K562 (cell line): ENCODE measurements at regions not wholly inside any gene's neighbourhood (a gene's known extent, or its start where the extent isn't known, plus 50 kb on each side); places are given as distances from the start of the nearest gene placed in this dataset.
A peak's percentile ranks its signal among the peaks of the same experiment; 100 is the strongest.

Experiments
- ATAC-seq: fragments of 200-7000 bp; cut with Tn5 transposase; 3 replicates; pipeline ENCODE4 v1.9.1; 2020; ENCODE audit warnings: moderate library complexity
- BruUV-seq: library from RNA; stranded (reverse); fragments of 400-500 nt; replicated peaks from 2 replicates; lab custom pipeline; 2021; lab: Mats Ljungman, UMichigan
- CTCF ChIA-PET: fragments of 300-600 bp; formaldehyde crosslinking; extraction: SDS; loops from one replicate; lab custom pipeline; 2021; ENCODE audit warnings: low intra/inter-chr PET ratio; lab: Yijun Ruan, JAX
- POLR2A ChIA-PET: fragments of 300-600, 350-650 bp; sonication (Branson Sonifier 250); formaldehyde crosslinking; extraction: SDS; loops from one replicate; lab custom pipeline; 2021; ENCODE audit warnings: antibody characterized with exemption, inconsistent platforms; lab: Yijun Ruan, JAX
- DNase-seq, 4 experiments: peaks; one replicate each; pipeline versions ENCODE4 v3.0.0 to v3.0.0-alpha.2; 2011 to 2018; ENCODE audit warnings: low spot score in 3 of 4, mixed read lengths in 3 of 4; ENCODE audit errors: extremely low read depth in 1 of 4
- FAIRE-seq: peaks from 2 replicates; lab custom pipeline; 2011; peaks lifted over from hg19 to GRCh38; lab: Jason Lieb, UNC
- H2AFZ ChIP-seq: 2 replicates; pipeline ENCODE4 v1.6.0; 2011; ENCODE audit warnings: low read depth, low read length, control low read depth, inconsistent platforms
- H3K27ac ChIP-seq: fragments of 200-600 bp; 3 replicates; pipeline ENCODE4 v1.8.0; 2011; ENCODE audit warnings: low read depth, mild to moderate bottlenecking, control low read depth, inconsistent platforms, low read length, moderate library complexity, mixed read lengths; ENCODE audit errors: extremely low read depth
- H3K27me3 ChIP-seq, 2 experiments: fragments of 300-600 bp in 1 of 2; 2 replicates in 1 of 2; 3 replicates in 1 of 2; pipeline versions ENCODE4 v1.6.0 to v1.8.0; 2011; ENCODE audit warnings: inconsistent platforms in 2 of 2, low read length in 2 of 2, mild to moderate bottlenecking in 1 of 2, mixed read lengths in 1 of 2, moderate library complexity in 1 of 2; ENCODE audit not compliant: control insufficient read depth in 2 of 2, insufficient read depth in 2 of 2
- H3K36me3 ChIP-seq: fragments of 300-600 bp; 3 replicates; pipeline ENCODE4 v1.8.0; 2011; ENCODE audit warnings: mild to moderate bottlenecking, low read length, inconsistent platforms; ENCODE audit not compliant: control insufficient read depth, insufficient read depth
- H3K4me1 ChIP-seq, 2 experiments: fragments of 200-600 bp in 1 of 2; replicated peaks in 1 of 2; 2 replicates in 1 of 2; 3 replicates in 1 of 2; pipeline versions ENCODE4 v1.5.1 to v1.8.0; 2011; ENCODE audit warnings: inconsistent platforms in 2 of 2, low read length in 2 of 2, mild to moderate bottlenecking in 1 of 2, mixed read lengths in 1 of 2, moderate library complexity in 1 of 2; ENCODE audit not compliant: control insufficient read depth in 2 of 2, insufficient read depth in 2 of 2
- H3K4me2 ChIP-seq: 2 replicates; pipeline ENCODE4 v1.6.1; 2011; ENCODE audit warnings: low read length, control low read depth, inconsistent platforms, mixed read lengths; ENCODE audit not compliant: insufficient read depth
- H3K4me3 ChIP-seq: fragments of 200-600 bp; sonication (generic), shearing (Covaris generic); 2 replicates; pipeline ENCODE4 v1.5.1; 2016; ENCODE audit warnings: control low read depth, inconsistent platforms
- H3K79me2 ChIP-seq: fragments of 200-600 bp; 3 replicates; pipeline ENCODE4 v1.8.0; 2011; ENCODE audit warnings: low read length, inconsistent platforms; ENCODE audit not compliant: control insufficient read depth, insufficient read depth
- H3K9ac ChIP-seq, 2 experiments: 2 replicates each; pipeline versions ENCODE4 v1.6.0 to v1.6.1; 2011; ENCODE audit warnings: low read depth in 2 of 2, low read length in 2 of 2, control low read depth in 1 of 2, inconsistent platforms in 1 of 2, mild to moderate bottlenecking in 1 of 2, mixed read lengths in 1 of 2; ENCODE audit not compliant: insufficient read depth in 1 of 2
- H3K9me1 ChIP-seq: one replicate; pipeline ENCODE4 v1.6.0; 2011; ENCODE audit warnings: inconsistent platforms, mild to moderate bottlenecking, low read length, moderate library complexity; ENCODE audit not compliant: control insufficient read depth, insufficient read depth
- H3K9me3 ChIP-seq: replicated peaks from 2 replicates; pipeline ENCODE4 v1.5.1; 2011; ENCODE audit warnings: low read depth, low read length, inconsistent platforms; ENCODE audit not compliant: control insufficient read depth, insufficient read depth
- H4K20me1 ChIP-seq: replicated peaks from 2 replicates; pipeline ENCODE4 v1.6.1; 2011; ENCODE audit warnings: low read length, inconsistent platforms, mixed read lengths; ENCODE audit not compliant: control insufficient read depth, insufficient read depth
- ARID1B ChIP-seq: fragments of 450-650 bp; IDR thresholded peaks from 2 replicates; pipeline ENCODE4 v1.6.1; 2016; ENCODE audit warnings: antibody characterized with exemption, mild to moderate bottlenecking, inconsistent platforms
- FOXK2 ChIP-seq, 2 experiments: fragments of 450-650 bp; IDR thresholded peaks in 1 of 2; conservative IDR thresholded peaks in 1 of 2; 2 replicates each; pipeline ENCODE4 v1.6.1; 2016; ENCODE audit warnings: low read depth in 2 of 2, mild to moderate bottlenecking in 1 of 2
- IFI16 ChIP-seq: fragments of 250-450 bp; sonication (Bioruptor Pico); IDR thresholded peaks from 2 replicates; pipeline ENCODE4 v2.1.2; 2022; ENCODE audit warnings: mild to moderate bottlenecking, inconsistent platforms
- PKNOX1 ChIP-seq: fragments of 450-650 bp; IDR thresholded peaks from 2 replicates; pipeline ENCODE4 v1.6.1; 2016
- RBM22 ChIP-seq: fragments of 200-400 bp; formaldehyde crosslinking; IDR thresholded peaks from 2 replicates; pipeline ENCODE4 v1.6.1; 2018; ENCODE audit warnings: low read length, low read depth; ENCODE audit not compliant: poor library complexity, severe bottlenecking
- SPI1 ChIP-seq: IDR thresholded peaks from 2 replicates; pipeline ENCODE4 v1.6.1; 2011; ENCODE audit warnings: low read depth, low read length, control low read depth, borderline replicate concordance
- SRSF1 ChIP-seq: fragments of 200-400 bp; formaldehyde crosslinking; IDR thresholded peaks from 2 replicates; pipeline ENCODE4 v1.6.1; 2017; ENCODE audit warnings: mild to moderate bottlenecking, low read depth, low read length, moderate library complexity
- THAP12 ChIP-seq: fragments of 250-450 bp; sonication (Bioruptor Pico); IDR thresholded peaks from 2 replicates; pipeline ENCODE4 v1.9.0; 2021; ENCODE audit warnings: mild to moderate bottlenecking, inconsistent platforms
- TSHZ1 ChIP-seq: fragments of 250-450 bp; sonication (Bioruptor Pico); IDR thresholded peaks from 2 replicates; pipeline ENCODE4 v1.4.0; 2020; ENCODE audit warnings: mild to moderate bottlenecking, moderate library complexity
- VEZF1 ChIP-seq: fragments of 200-800 bp; sonication (Bioruptor generic); IDR thresholded peaks from 2 replicates; pipeline ENCODE4 v1.6.1; 2017; ENCODE audit warnings: missing genetic modification characterization, missing compliant biosample characterization
- WHSC1 ChIP-seq: IDR thresholded peaks from one replicate; pipeline ENCODE4 v1.6.1; 2012; ENCODE audit warnings: low read length, control low read depth, inconsistent platforms
- ZNF41 ChIP-seq: fragments of 250-450 bp; sonication (Bioruptor Pico); conservative IDR thresholded peaks from 2 replicates; pipeline ENCODE4 v1.4.0; 2020; ENCODE audit warnings: mild to moderate bottlenecking
- WGBS: fragments of 100-300 bp; shearing (Covaris generic); methylation state at CpG from one replicate; pipeline ENCODE4 v1.1.6; 2016; ENCODE audit warnings: low coverage, mixed read lengths; ENCODE audit not compliant: insufficient coverage; ENCODE audit errors: missing lambda C conversion rate; 5-methylcytosine and 5-hydroxymethylcytosine counted together
- in situ Hi-C: fragments of 300-500 bp; cut with MboI; formaldehyde crosslinking; loops from 4 replicates; pipeline ENCODE4 v1.15.0; 2018; ENCODE audit warnings: inconsistent platforms, mixed read lengths
- intact Hi-C: fragments of 100-400 bp; cut with micrococcal nuclease; formaldehyde crosslinking; loops from 2 replicates; pipeline ENCODE4 v1.14.2; 2022

GRCh38 chr10:21293518-21294356 lies 231.7 kb downstream of the SKIDA1 start:
- no peak overlapping the region for H3K9ac ChIP-seq
- intact Hi-C loops: no loop called here
- peaks cover 4 to 14% of the 10 kb centered on the region in 2 experiments; a peak in 4 of 5 replicates for H3K27me3 ChIP-seq
- H3K4me3 ChIP-seq: no peak overlapping the region
- peak; percentile 15 for FAIRE-seq
- CTCF ChIA-PET: no interaction called here
- no peaks in the 10 kb centered on the region for H4K20me1 ChIP-seq
- no peak overlapping the region for H3K27ac ChIP-seq
- POLR2A ChIA-PET: no interaction called here
- no peak overlapping the region for H3K4me2 ChIP-seq
- BruUV-seq: no TSS peak
- no peak for DNase-seq
- 0 out of 5 replicates have a peak, but pooled peaks cover 0 to 5% of the 10 kb centered on the region in 2 experiments for H3K4me1 ChIP-seq
- no peak overlapping the region for H2AFZ ChIP-seq
- no peaks in the 10 kb centered on the region for H3K9me3 ChIP-seq
- no peaks in the 10 kb centered on the region for H3K9me1 ChIP-seq
- ATAC-seq: no peak
- WGBS: 16% methylated on average over 9 of the region's 9 CpGs
- in situ Hi-C loops: no loop called here
- H3K36me3 ChIP-seq: no peaks in the 10 kb centered on the region
- H3K79me2 ChIP-seq: no peaks in the 10 kb centered on the region
- no peak for TF ChIP-seq TSHZ1 (CRISPR knock-in tag)
- TF ChIP-seq RBM22: no peak
- TF ChIP-seq WHSC1: no peak
- TF ChIP-seq IFI16 (CRISPR knock-in tag): no peak
- no peak for TF ChIP-seq SRSF1
- TF ChIP-seq THAP12 (CRISPR knock-in tag): no peak
- TF ChIP-seq PKNOX1: peak; percentile 57; the same call in 1 of the 2 replicates
- no peak for TF ChIP-seq ARID1B
- no peak for TF ChIP-seq ZNF41
- no peak for TF ChIP-seq SPI1
- peak; percentile 14; the same call in 1 of the 2 replicates for TF ChIP-seq VEZF1 (CRISPR knock-in tag)
- no peak for TF ChIP-seq FOXK2 (conservative IDR thresholded peaks at IDR 0.05 in 1 of 2, IDR thresholded peaks at IDR 0.05 in 1 of 2; ENCODE audit: low read depth in 2 of 2)
